ENCODE measurements at regions not wholly inside any gene's neighbourhood (a gene's known extent, or its start where the extent isn't known, plus 50 kb on each side); places are given as distances from the start of the nearest gene placed in this dataset.

- TF ChIP-seq, protein P1, sequence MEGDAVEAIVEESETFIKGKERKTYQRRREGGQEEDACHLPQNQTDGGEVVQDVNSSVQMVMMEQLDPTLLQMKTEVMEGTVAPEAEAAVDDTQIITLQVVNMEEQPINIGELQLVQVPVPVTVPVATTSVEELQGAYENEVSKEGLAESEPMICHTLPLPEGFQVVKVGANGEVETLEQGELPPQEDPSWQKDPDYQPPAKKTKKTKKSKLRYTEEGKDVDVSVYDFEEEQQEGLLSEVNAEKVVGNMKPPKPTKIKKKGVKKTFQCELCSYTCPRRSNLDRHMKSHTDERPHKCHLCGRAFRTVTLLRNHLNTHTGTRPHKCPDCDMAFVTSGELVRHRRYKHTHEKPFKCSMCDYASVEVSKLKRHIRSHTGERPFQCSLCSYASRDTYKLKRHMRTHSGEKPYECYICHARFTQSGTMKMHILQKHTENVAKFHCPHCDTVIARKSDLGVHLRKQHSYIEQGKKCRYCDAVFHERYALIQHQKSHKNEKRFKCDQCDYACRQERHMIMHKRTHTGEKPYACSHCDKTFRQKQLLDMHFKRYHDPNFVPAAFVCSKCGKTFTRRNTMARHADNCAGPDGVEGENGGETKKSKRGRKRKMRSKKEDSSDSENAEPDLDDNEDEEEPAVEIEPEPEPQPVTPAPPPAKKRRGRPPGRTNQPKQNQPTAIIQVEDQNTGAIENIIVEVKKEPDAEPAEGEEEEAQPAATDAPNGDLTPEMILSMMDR (IDR thresholded peaks at IDR 0.05), result no peak
- TF ChIP-seq EZH2phosphoT487 (IDR thresholded peaks at IDR 0.05), result no peak
- no peak for TF ChIP-seq EZH2 (IDR thresholded peaks at IDR 0.05)
- no peak overlapping the region for H3K27ac Mint-ChIP-seq
- H3K36me3 Mint-ChIP-seq, result no peaks in the 10 kb centered on the region
Measured at GRCh38 chr5:121264605-121265004, 587.1 kb upstream of the FTMT start.

DNA sequence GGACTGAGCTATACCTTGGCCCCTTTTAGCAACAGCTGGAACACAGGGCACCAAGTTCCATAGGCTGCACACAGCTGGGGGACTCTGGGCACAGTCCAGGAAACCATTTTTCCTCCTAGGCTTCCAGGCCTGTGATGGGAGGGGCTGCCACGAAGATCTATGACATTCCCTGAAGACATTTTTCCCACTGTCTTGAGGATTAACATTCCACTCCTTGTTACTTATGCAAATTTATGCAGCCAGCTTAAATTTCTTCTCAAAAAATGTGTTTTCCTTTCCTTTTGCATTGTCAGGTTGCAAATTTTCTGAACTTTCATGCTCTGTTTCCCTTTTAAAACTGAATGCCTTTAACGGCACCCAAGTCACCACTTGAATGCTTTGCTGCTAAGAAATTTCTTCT, 580.1 kb upstream of the FTMT start:
- Mint-ChIP-seq H3K27ac (no peak overlapping the region), H3K36me3 (no peaks in the 10 kb centered on the region), H3K27me3 (ENCODE audit: insufficient read depth, low read depth) (peaks cover 2% of the 10 kb centered on the region), H3K4me3 (no peak overlapping the region), H3K9me3 (no peaks in the 10 kb centered on the region), H3K4me1 (peaks cover 4% of the 10 kb centered on the region)
- H3K27me3 ChIP-seq, result no peaks in the 10 kb centered on the region
- TF ChIP-seq, protein P1 (IDR thresholded peaks at IDR 0.05), result no peak
- TF ChIP-seq EZH2 (IDR thresholded peaks at IDR 0.05), result no peak
- no peak overlapping the region for H3K4me3 ChIP-seq
- H3K9ac ChIP-seq, result no peak overlapping the region
- no peaks in the 10 kb centered on the region for H3K9me3 ChIP-seq (ENCODE audit: low read depth)
- no peaks in the 10 kb centered on the region for H3K4me1 ChIP-seq
- H3K27ac ChIP-seq, result no peak overlapping the region
- H4K20me1 ChIP-seq (ENCODE audit: low read depth), result no peaks in the 10 kb centered on the region
- H3F3A ChIP-seq (ENCODE audit: low read depth), result no peaks in the 10 kb centered on the region
- no peaks in the 10 kb centered on the region for H3K36me3 ChIP-seq
- peak; percentile 6 for DNase-seq (ENCODE audit: low spot score)
- no peaks in the 10 kb centered on the region for H3K79me2 ChIP-seq (ENCODE audit: low read depth)
- H3K4me2 ChIP-seq, result no peak overlapping the region
- H2AFZ ChIP-seq (replicated peaks), result no peak overlapping the region

More at GRCh38 chr5:121264605-121265004, 587.1 kb upstream of the FTMT start:
- Histone ChIP-seq H3F3A (ENCODE audit: low read depth) (no peaks in the 10 kb centered on the region), H3K9me3 (ENCODE audit: low read depth) (no peaks in the 10 kb centered on the region), H3K27ac (no peak overlapping the region), H3K4me2 (no peak overlapping the region), H3K9ac (no peak overlapping the region), H3K27me3 (no peaks in the 10 kb centered on the region), H4K20me1 (ENCODE audit: low read depth) (no peaks in the 10 kb centered on the region), H3K4me1 (no peaks in the 10 kb centered on the region), H2AFZ (replicated peaks) (no peak overlapping the region), H3K36me3 (no peaks in the 10 kb centered on the region), H3K79me2 (ENCODE audit: low read depth) (no peaks in the 10 kb centered on the region), H3K4me3 (no peak overlapping the region)
- DNase-seq (ENCODE audit: low spot score), result no peak
- no peaks in the 10 kb centered on the region for H3K27me3 Mint-ChIP-seq (ENCODE audit: insufficient read depth, low read depth)
- no peaks in the 10 kb centered on the region for H3K4me1 Mint-ChIP-seq
- H3K9me3 Mint-ChIP-seq, result no peaks in the 10 kb centered on the region
- H3K4me3 Mint-ChIP-seq, result no peak overlapping the region

DNA sequence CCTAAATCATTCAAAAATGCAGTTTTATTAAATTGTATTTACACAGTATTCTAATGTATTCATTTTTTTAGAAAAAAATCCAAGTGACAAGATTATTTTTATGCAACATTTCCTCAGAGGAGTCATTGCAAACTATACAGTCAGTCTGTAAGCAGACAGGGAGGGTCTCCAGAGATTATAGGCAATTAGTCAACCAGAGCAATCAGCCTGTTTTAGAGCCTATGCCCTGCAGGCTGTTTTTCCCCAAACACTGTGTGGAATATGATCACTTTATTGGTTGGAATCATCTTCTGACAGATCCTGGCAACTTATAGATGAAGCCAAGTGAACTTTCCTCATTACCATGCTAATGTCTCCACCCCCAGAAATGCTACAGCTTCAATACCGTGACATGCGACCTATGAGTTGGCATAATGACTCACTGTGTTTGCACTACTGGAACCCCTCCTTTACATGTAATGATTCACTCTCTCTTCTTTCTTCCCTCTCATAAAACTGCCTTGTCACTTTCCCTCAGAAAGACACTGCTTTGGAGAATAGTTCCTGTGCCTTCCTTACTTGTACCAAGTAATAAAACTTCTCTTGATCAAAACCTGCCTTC, 577.7 kb upstream of the FTMT start:
- Histone ChIP-seq H3K79me2 (ENCODE audit: low read depth) (no peaks in the 10 kb centered on the region), H2AFZ (replicated peaks) (no peak overlapping the region), H3F3A (ENCODE audit: low read depth) (no peaks in the 10 kb centered on the region), H3K9ac (no peak overlapping the region), H3K27ac (no peak overlapping the region), H4K20me1 (ENCODE audit: low read depth) (no peaks in the 10 kb centered on the region), H3K36me3 (no peaks in the 10 kb centered on the region), H3K27me3 (no peaks in the 10 kb centered on the region), H3K4me1 (no peaks in the 10 kb centered on the region), H3K9me3 (ENCODE audit: low read depth) (no peaks in the 10 kb centered on the region), H3K4me3 (no peak overlapping the region), H3K4me2 (no peak overlapping the region)
- no peak for DNase-seq (ENCODE audit: low spot score)
- Mint-ChIP-seq H3K4me1 (peaks cover 4% of the 10 kb centered on the region), H3K27me3 (ENCODE audit: insufficient read depth, low read depth) (peaks cover 2% of the 10 kb centered on the region), H3K9me3 (no peaks in the 10 kb centered on the region), H3K4me3 (no peak overlapping the region), H3K27ac (no peak overlapping the region), H3K36me3 (no peaks in the 10 kb centered on the region)
- TF ChIP-seq EZH2phosphoT487 (IDR thresholded peaks at IDR 0.05) (no peak), EZH2 (IDR thresholded peaks at IDR 0.05) (no peak)
- TF ChIP-seq, protein P1 (IDR thresholded peaks at IDR 0.05), result no peak

Measured in neural progenitor cell (in vitro differentiated cells).